GM19468 (cell line): ENCODE measurements at regions not wholly inside any gene's neighbourhood (a gene's known extent, or its start where the extent isn't known, plus 50 kb on each side); places are given as distances from the start of the nearest gene placed in this dataset.

ENCODE experiments used
- ATAC-seq: cut with Tn5 transposase; IDR thresholded peaks from one replicate; pipeline ENCODE4 v1.9.1; 2021; ENCODE audit warnings: mild to moderate bottlenecking, moderate library complexity, moderate number of reproducible peaks; ENCODE audit not compliant: unreplicated experiment; ENCODE audit errors: extremely low read depth

DNA sequence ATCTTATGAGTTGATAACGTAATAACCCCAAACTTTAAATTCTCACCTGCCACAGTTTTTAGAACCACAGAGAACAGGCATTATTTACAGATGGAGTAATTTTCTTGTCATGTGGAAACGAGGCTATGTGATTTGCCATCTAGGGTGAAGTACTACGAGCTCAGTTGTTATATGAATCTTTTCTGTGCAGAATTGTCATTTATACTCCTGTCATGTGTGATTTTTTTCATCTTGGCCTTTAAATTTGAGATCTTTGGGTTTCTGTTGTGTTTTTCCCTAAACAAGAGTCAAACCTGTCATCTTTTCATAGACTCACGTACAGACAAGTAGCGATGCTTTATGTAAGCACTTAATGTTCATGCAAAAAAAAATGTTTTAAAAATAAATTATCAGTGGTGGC lies 153.7 kb upstream of the TAC1 start:
- ATAC-seq: no peak

- ATAC-seq: no peak
These were observed 151.7 kb upstream of the TAC1 start for GRCh38 chr7:97580205-97580604.

- no peak for ATAC-seq
These were observed 136.4 kb upstream of the TAC1 start for GRCh38 chr7:97595439-97595838.

- peak; percentile 54 for ATAC-seq
These were observed 129.9 kb upstream of the TAC1 start for GRCh38 chr7:97601931-97602457.

GRCh38 chr7:97620495-97620894 lies 111.4 kb upstream of the TAC1 start:
- no peak for ATAC-seq

- ATAC-seq: peak; percentile 56
These were observed 108.6 kb upstream of the TAC1 start for GRCh38 chr7:97623333-97623732.

DNA sequence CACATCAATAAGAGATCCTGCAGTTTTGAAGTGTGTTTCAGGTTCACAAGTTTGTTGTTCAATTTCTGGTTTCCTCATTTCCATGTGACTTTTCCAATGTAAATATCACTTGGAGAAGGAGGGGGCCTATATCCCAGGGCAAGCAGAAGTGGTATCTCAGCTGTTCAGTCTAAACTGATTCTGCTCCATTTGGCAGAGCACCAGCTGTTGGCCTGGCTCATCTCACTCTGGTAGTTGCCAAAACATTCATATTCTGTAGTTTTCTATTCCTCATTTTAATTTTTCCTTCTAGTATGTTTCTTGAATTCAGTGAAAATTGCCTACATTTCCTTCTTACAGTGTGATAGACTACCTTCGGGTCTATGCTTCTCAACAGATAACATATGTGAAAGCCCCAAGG lies 101.8 kb upstream of the TAC1 start:
- ATAC-seq: no peak

- ATAC-seq: no peak
These were observed 96.3 kb upstream of the TAC1 start for GRCh38 chr7:97635622-97636021.

DNA sequence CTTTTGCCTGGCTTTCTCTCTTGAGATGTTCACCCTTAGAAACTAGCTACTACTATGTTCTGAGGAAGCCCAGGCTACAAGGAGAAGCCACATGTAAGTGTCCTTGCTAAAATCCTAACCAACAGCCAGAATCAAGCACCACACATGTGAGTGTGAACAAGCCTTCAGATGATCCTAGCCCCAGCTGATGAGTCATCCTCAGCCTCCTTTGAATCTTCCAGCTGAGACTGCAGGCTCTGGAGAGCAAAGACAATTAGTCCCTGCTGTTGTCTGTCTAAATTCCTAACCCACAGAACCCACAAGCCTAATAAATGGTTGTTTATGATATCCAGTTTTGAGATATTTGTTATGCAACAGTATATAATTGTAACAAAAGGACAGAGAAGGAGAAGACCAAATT lies 92.8 kb upstream of the TAC1 start:
- ATAC-seq: no peak

- no peak for ATAC-seq
These were observed 72.4 kb upstream of the TAC1 start for GRCh38 chr7:97659363-97660045.

DNA sequence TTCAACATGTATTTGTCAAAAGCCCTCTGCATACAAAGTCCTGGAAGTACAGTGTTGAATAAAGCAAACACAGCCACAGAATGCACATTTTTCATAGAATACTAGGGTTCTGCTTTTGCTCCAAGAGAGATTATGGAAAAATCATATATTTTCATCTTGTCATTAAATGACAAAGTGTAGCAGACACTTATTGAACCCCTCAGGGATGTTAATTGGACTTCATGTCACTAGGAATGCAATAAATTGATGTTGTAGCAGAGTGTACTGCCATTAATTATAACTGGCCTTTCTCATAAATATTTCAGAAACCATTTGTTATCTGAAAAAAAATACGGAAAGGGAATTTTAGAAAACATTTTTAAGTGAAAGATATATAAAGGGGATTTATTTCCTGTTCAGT lies 64.5 kb upstream of the TAC1 start:
- no peak for ATAC-seq

DNA sequence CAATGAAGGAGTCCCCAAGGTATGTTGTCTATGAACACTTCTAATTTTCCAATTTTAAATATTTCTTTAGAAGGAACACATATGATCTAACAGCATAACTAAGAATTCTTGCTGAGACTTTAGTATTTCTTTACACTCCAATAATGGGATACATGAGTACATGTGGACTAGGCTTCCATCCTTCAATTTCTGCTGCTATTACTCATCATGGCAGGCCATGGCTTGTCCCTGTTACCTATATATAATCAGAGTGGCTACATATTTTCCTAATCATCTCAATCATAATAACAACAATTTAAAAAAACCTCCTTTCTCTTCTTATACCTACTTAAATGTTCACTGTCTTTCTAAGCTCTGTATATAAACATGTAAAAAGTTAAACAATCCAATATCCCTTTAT lies 60.3 kb upstream of the TAC1 start:
- no peak for ATAC-seq

DNA sequence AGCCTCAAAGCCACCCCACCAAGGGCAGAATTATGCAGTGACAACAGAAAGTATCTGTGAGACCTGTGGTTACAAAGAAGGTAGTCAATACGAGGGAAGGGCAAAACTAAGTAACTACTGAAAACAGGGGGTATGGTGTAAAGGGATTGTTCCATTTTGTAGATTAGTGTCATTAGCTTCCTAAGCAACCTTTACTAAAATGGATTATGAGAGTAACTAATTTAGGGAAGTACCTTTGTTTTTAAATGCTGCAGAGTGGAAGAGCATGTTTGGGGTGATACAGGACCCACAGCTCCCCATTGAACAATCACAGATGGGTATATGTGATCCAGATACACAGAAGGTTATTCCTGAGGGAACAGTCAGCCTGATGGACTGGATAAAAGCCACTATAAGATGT lies 51.3 kb upstream of the TAC1 start:
- no peak for ATAC-seq
